GM23338 (cell line): ENCODE measurements at regions not wholly inside any gene's neighbourhood (a gene's known extent, or its start where the extent isn't known, plus 50 kb on each side); places are given as distances from the start of the nearest gene placed in this dataset.

Source experiments
- ATAC-seq: fragments of 200-7000 bp; cut with Tn5 transposase; 3 replicates; pipeline ENCODE4 v1.9.1; 2020
- DNase-seq: peaks from one replicate; pipeline ENCODE4 v3.0.0-alpha.2; 2015; ENCODE audit warnings: low spot score
- H2AFZ ChIP-seq: fragments of 200-600 bp; sonication (generic); 2 replicates; pipeline ENCODE4 v1.8.0; 2016; ENCODE audit warnings: antibody characterized with exemption, mild to moderate bottlenecking, moderate library complexity
- H3F3A ChIP-seq: fragments of 200-600 bp; sonication (generic); replicated peaks from 2 replicates; pipeline ENCODE4 v1.8.0; 2017; ENCODE audit warnings: antibody characterized with exemption, mixed run types, low read depth
- H3K27ac ChIP-seq: fragments of 200-600 bp; sonication (generic); 2 replicates; pipeline ENCODE4 v1.6.1; 2016; ENCODE audit warnings: low read depth
- H3K27me3 ChIP-seq: fragments of 200-600 bp; sonication (generic); 2 replicates; pipeline ENCODE4 v1.8.0; 2016; ENCODE audit warnings: mild to moderate bottlenecking, mixed run types, moderate library complexity; ENCODE audit not compliant: insufficient read depth
- H3K36me3 ChIP-seq: fragments of 200-600 bp; sonication (generic); 2 replicates; pipeline ENCODE4 v1.8.0; 2016; ENCODE audit warnings: mild to moderate bottlenecking; ENCODE audit not compliant: insufficient read depth
- H3K4me1 ChIP-seq: fragments of 200-600 bp; sonication (generic); 2 replicates; pipeline ENCODE4 v1.8.0; 2016; ENCODE audit warnings: mild to moderate bottlenecking, moderate library complexity; ENCODE audit not compliant: insufficient read depth
- H3K4me2 ChIP-seq: fragments of 200-600 bp; sonication (generic); 2 replicates; pipeline ENCODE4 v1.7.1; 2017; ENCODE audit warnings: mixed run types
- H3K4me3 ChIP-seq: fragments of 200-600 bp; sonication (generic); 2 replicates; pipeline ENCODE4 v1.6.1; 2016; ENCODE audit warnings: mixed run types
- H3K79me2 ChIP-seq: fragments of 200-600 bp; sonication (generic); replicated peaks from 2 replicates; pipeline ENCODE4 v1.8.0; 2017; ENCODE audit warnings: mild to moderate bottlenecking; ENCODE audit not compliant: insufficient read depth
- H3K9me2 ChIP-seq: fragments of 200-600 bp; sonication (generic); 2 replicates; pipeline ENCODE4 v1.8.0; 2017; ENCODE audit not compliant: insufficient read depth
- H4K20me1 ChIP-seq: fragments of 200-600 bp; sonication (generic); replicated peaks from 2 replicates; pipeline ENCODE4 v1.8.0; 2017; ENCODE audit warnings: mild to moderate bottlenecking; ENCODE audit not compliant: insufficient read depth
- H3K27ac Mint-ChIP-seq: 2 replicates; pipeline ENCODE4 v1.8.0; 2020; ENCODE audit warnings: inconsistent platforms, mild to moderate bottlenecking, moderate library complexity, mixed read lengths
- H3K27me3 Mint-ChIP-seq: 3 replicates; pipeline ENCODE4 v1.8.0; 2022; ENCODE audit warnings: low read depth, mild to moderate bottlenecking, moderate library complexity, mixed read lengths, inconsistent platforms; ENCODE audit not compliant: insufficient read depth, poor library complexity
- H3K36me3 Mint-ChIP-seq: 3 replicates; pipeline ENCODE4 v1.8.0; 2021; ENCODE audit warnings: low read depth, mild to moderate bottlenecking, inconsistent platforms, moderate library complexity, mixed read lengths
- H3K4me1 Mint-ChIP-seq: 3 replicates; pipeline ENCODE4 v1.8.0; 2020; ENCODE audit warnings: mild to moderate bottlenecking, inconsistent platforms, mixed read lengths
- H3K4me3 Mint-ChIP-seq: 3 replicates; pipeline ENCODE4 v1.8.0; 2021; ENCODE audit warnings: moderate library complexity, mild to moderate bottlenecking, inconsistent platforms, mixed read lengths
- H3K9me3 Mint-ChIP-seq: 3 replicates; pipeline ENCODE4 v1.8.0; 2020; ENCODE audit warnings: moderate library complexity, mild to moderate bottlenecking, inconsistent platforms, mixed read lengths
- CREB1 ChIP-seq: fragments of 250-450 bp; sonication (Bioruptor Pico); IDR thresholded peaks from 2 replicates; pipeline ENCODE4 v1.5.0; 2020; ENCODE audit warnings: low read depth, mild to moderate bottlenecking, moderate library complexity
- CTCF ChIP-seq, 2 experiments: fragments of 200-600 bp in 1 of 2; sonication (generic) in 1 of 2; conservative IDR thresholded peaks; 2 replicates each; pipeline versions ENCODE4 v1.5.1 to v1.6.1; 2016 to 2017; ENCODE audit warnings: antibody characterized with exemption in 2 of 2, low read depth in 2 of 2, mild to moderate bottlenecking in 2 of 2, moderate library complexity in 1 of 2
- ETS1 ChIP-seq: IDR thresholded peaks from 2 replicates; pipeline ENCODE4 v1.6.1; 2016; ENCODE audit warnings: antibody characterized with exemption
- EZH2 ChIP-seq: fragments of 200-600 bp; sonication (generic); IDR thresholded peaks from one replicate; pipeline ENCODE4 v1.8.0; 2017; ENCODE audit warnings: antibody characterized with exemption, mild to moderate bottlenecking, low read depth; ENCODE audit not compliant: unreplicated experiment
- EZH2phosphoT487 ChIP-seq: fragments of 200-600 bp; sonication (generic); IDR thresholded peaks from one replicate; pipeline ENCODE4 v1.8.1; 2018; ENCODE audit warnings: antibody characterized with exemption; ENCODE audit not compliant: unreplicated experiment
- JUNB ChIP-seq: IDR thresholded peaks from one replicate; pipeline ENCODE4 v1.6.1; 2016; ENCODE audit warnings: antibody characterized with exemption; ENCODE audit not compliant: unreplicated experiment
- NANOG ChIP-seq: IDR thresholded peaks from 2 replicates; pipeline ENCODE4 v1.6.1; 2016; ENCODE audit warnings: antibody characterized with exemption, borderline replicate concordance
- POLR2AphosphoS5 ChIP-seq: IDR thresholded peaks from 2 replicates; pipeline ENCODE4 v1.6.1; 2016; ENCODE audit warnings: antibody characterized with exemption, low read depth
- REST ChIP-seq: IDR thresholded peaks from one replicate; pipeline ENCODE4 v1.6.1; 2018; ENCODE audit warnings: antibody characterized with exemption; ENCODE audit not compliant: unreplicated experiment
- STAT1 ChIP-seq: IDR thresholded peaks from one replicate; pipeline ENCODE4 v1.6.1; 2016; ENCODE audit warnings: antibody characterized with exemption; ENCODE audit not compliant: unreplicated experiment
- ZNF114 ChIP-seq: fragments of 250-450 bp; sonication (Bioruptor Pico); IDR thresholded peaks from 2 replicates; pipeline ENCODE4 v1.5.0; 2020; ENCODE audit warnings: mild to moderate bottlenecking, moderate library complexity
- ZNF331 ChIP-seq: fragments of 250-450 bp; sonication (Bioruptor Pico); IDR thresholded peaks from 2 replicates; pipeline ENCODE4 v1.5.0; 2020; ENCODE audit warnings: low read depth, mild to moderate bottlenecking, moderate library complexity
- ZNF462 ChIP-seq: fragments of 250-450 bp; sonication (Bioruptor Pico); IDR thresholded peaks from 2 replicates; pipeline ENCODE4 v1.5.0; 2020; ENCODE audit warnings: mild to moderate bottlenecking, moderate library complexity

- Histone ChIP-seq H3K79me2 (no peaks in the 10 kb centered on the region), H3F3A (no peaks in the 10 kb centered on the region), H2AFZ (no peak overlapping the region), H3K27ac (no peak overlapping the region), H3K4me2 (no peak overlapping the region), H3K36me3 (no peaks in the 10 kb centered on the region), H4K20me1 (no peaks in the 10 kb centered on the region), H3K4me3 (no peak overlapping the region), H3K9me2 (no peaks in the 10 kb centered on the region), H3K27me3 (no peaks in the 10 kb centered on the region), H3K4me1 (peaks cover 26% of the 10 kb centered on the region)
- no peak for TF ChIP-seq NANOG
- TF ChIP-seq STAT1, result no peak
- no peak for TF ChIP-seq ZNF462 (CRISPR knock-in tag)
- no peak for TF ChIP-seq EZH2phosphoT487
- no peak for TF ChIP-seq ZNF331 (CRISPR knock-in tag)
- TF ChIP-seq CTCF (conservative IDR thresholded peaks at IDR 0.05; ENCODE audit: low read depth in 2 of 2), result no peak
- TF ChIP-seq ETS1, result no peak
- TF ChIP-seq ZNF114 (CRISPR knock-in tag), result no peak
- TF ChIP-seq REST, result no peak
- no peak for TF ChIP-seq POLR2AphosphoS5
- TF ChIP-seq CREB1 (CRISPR knock-in tag), result no peak
- TF ChIP-seq JUNB, result no peak
- TF ChIP-seq EZH2, result no peak
- Mint-ChIP-seq H3K9me3 (no peaks in the 10 kb centered on the region), H3K4me1 (peaks cover 38% of the 10 kb centered on the region), H3K27me3 (no peaks in the 10 kb centered on the region), H3K4me3 (no peak overlapping the region), H3K27ac (no peak overlapping the region), H3K36me3 (no peaks in the 10 kb centered on the region)
- no peak for ATAC-seq
- DNase-seq, result no peak
Observed at GRCh38 chr5:107021575-107021974, 649.2 kb downstream of the EFNA5 start.
